GM12865 (cell line): ENCODE measurements at regions not wholly inside any gene's neighbourhood (a gene's known extent, or its start where the extent isn't known, plus 50 kb on each side); places are given as distances from the start of the nearest gene placed in this dataset.

Source experiments
- DNase-seq: peaks from one replicate; pipeline ENCODE4 v3.0.0; 2010; ENCODE audit warnings: low read depth
- H3K4me3 ChIP-seq: 2 replicates; pipeline ENCODE4 v1.5.1; 2011; ENCODE audit warnings: mild to moderate bottlenecking, low read depth, low read length, control low read depth
- CTCF ChIP-seq: IDR thresholded peaks from 2 replicates; pipeline ENCODE4 v1.5.1; 2011; ENCODE audit warnings: low read length, control low read depth, low read depth, inconsistent platforms; ENCODE audit not compliant: insufficient read depth; ENCODE audit errors: missing control alignments

GRCh38 chr12:131505561-131505960 lies 205.3 kb upstream of the SFSWAP start:
- no peak for TF ChIP-seq CTCF
- no peak overlapping the region for H3K4me3 ChIP-seq
- no peak for DNase-seq

GRCh38 chr12:131506426-131506825 lies 204.5 kb upstream of the SFSWAP start:
- DNase-seq, result no peak
- no peak for TF ChIP-seq CTCF

GRCh38 chr12:131507094-131507493 lies 203.8 kb upstream of the SFSWAP start:
- DNase-seq, result no peak
- H3K4me3 ChIP-seq, result no peak overlapping the region
- TF ChIP-seq CTCF, result no peak

More at GRCh38 chr12:131506426-131506825, 204.5 kb upstream of the SFSWAP start:
- no peak overlapping the region for H3K4me3 ChIP-seq

GRCh38 chr12:131507881-131508280 lies 203.0 kb upstream of the SFSWAP start:
- no peak for DNase-seq
- no peak for TF ChIP-seq CTCF
- H3K4me3 ChIP-seq, result no peak overlapping the region

- no peak for TF ChIP-seq CTCF
- no peak overlapping the region for H3K4me3 ChIP-seq
- no peak for DNase-seq
Observed at GRCh38 chr12:131509701-131510100, 201.2 kb upstream of the SFSWAP start.

GRCh38 chr12:131510431-131510830 lies 200.5 kb upstream of the SFSWAP start:
- TF ChIP-seq CTCF, result no peak
- DNase-seq, result no peak
- H3K4me3 ChIP-seq, result no peak overlapping the region

GRCh38 chr12:131511391-131511802 lies 199.5 kb upstream of the SFSWAP start:
- DNase-seq, result peak; percentile 85
- TF ChIP-seq CTCF, result no peak
- H3K4me3 ChIP-seq, result no peak overlapping the region
